Testis (tissue), 2 donors: ENCODE measurements at regions not wholly inside any gene's neighbourhood (a gene's known extent, or its start where the extent isn't known, plus 50 kb on each side); places are given as distances from the start of the nearest gene placed in this dataset.

ENCODE experiments used
- DNase-seq: peaks from one replicate; pipeline ENCODE4 v3.0.0-alpha.2; 2019
- H3K27ac ChIP-seq, 2 donors: fragments of 200-600 bp; sonication (generic); one replicate each; pipeline ENCODE4 v1.5.1; 2019
- H3K27me3 ChIP-seq: fragments of 200-600 bp; sonication (generic); one replicate; pipeline ENCODE4 v1.5.1; 2019
- H3K36me3 ChIP-seq: fragments of 200-600 bp; sonication (generic); one replicate; pipeline ENCODE4 v1.5.1; 2017; ENCODE audit warnings: low read depth; ENCODE audit errors: missing control alignments
- H3K4me1 ChIP-seq: fragments of 200-600 bp; sonication (generic); one replicate; pipeline ENCODE4 v1.5.1; 2019
- H3K4me3 ChIP-seq, 2 donors: fragments of 200-600 bp; sonication (generic); one replicate each; pipeline ENCODE4 v1.5.1; 2017 to 2019
- H3K9me3 ChIP-seq: fragments of 200-600 bp; sonication (generic); one replicate; pipeline ENCODE4 v1.5.1; 2017
- POLR2A ChIP-seq: fragments of 450-650 bp; IDR thresholded peaks from one replicate; pipeline ENCODE4 v1.6.1; 2017; ENCODE audit warnings: antibody characterized with exemption, mild to moderate bottlenecking, moderate library complexity
- WGBS, 2 donors: methylation state at CpG; one replicate each; pipeline ENCODE4 v1.1.5; 2018; 5-methylcytosine and 5-hydroxymethylcytosine counted together
- intact Hi-C: fragments of 100-400 bp; cut with DNase I; formaldehyde crosslinking; loops from one replicate; pipeline ENCODE4 v1.15.1; 2023; ENCODE audit warnings: low total_unique reads
- TF ChIP-seq, protein P1 (sequence below), 3 experiments: fragments of 450-650 bp in 2 of 3; fragments of 200-600 bp in 1 of 3; sonication (generic) in 1 of 3; IDR thresholded peaks; one replicate each; pipeline ENCODE4 v1.5.1; 2016 to 2019; ENCODE audit warnings: antibody characterized with exemption in 3 of 3, mild to moderate bottlenecking in 2 of 3, moderate library complexity in 1 of 3

DNA sequence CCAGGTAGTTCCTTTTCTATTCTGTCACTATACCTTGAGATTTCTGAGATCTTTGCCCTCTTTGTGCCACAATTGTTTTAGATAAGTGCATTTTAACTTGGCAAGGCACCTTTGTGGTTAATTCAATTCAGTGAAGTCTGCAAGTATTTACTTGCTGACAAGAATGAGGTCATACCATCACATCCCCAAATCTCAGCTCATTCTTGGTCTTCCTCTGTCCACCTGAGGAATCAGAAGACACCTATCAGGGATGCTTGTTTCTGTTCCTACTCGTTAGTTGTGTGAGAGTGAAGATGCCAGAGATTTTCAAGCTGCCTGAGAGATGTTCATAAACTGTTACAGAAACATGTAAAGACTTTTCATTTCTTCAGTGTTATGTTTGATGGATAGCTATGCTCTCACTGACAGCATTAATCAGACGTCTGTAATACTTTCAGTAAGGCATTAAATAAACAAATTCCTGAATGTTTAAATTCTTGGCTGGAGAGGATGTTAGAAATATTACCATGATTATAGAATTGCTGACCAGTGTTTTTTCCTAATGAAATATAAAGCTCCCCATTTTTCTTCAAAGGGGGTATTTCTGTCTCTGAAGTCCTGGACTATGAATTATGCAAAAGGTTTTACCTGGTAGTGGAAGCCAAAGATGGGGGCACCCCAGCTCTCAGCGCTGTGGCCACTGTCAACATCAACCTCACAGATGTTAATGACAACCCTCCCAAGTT, 135.0 kb upstream of the MTNR1B start:
- Histone ChIP-seq H3K27me3 (no peaks in the 10 kb centered on the region), H3K9me3 (no peaks in the 10 kb centered on the region), H3K4me3 (no peak overlapping the region), H3K4me1 (no peaks in the 10 kb centered on the region), H3K36me3 (no peaks in the 10 kb centered on the region), H3K27ac (no peak overlapping the region)
- 82% methylated on average over 3 of the region's 3 CpGs for WGBS, 2 donors
- no peak for TF ChIP-seq POLR2A
- TF ChIP-seq, protein P1, sequence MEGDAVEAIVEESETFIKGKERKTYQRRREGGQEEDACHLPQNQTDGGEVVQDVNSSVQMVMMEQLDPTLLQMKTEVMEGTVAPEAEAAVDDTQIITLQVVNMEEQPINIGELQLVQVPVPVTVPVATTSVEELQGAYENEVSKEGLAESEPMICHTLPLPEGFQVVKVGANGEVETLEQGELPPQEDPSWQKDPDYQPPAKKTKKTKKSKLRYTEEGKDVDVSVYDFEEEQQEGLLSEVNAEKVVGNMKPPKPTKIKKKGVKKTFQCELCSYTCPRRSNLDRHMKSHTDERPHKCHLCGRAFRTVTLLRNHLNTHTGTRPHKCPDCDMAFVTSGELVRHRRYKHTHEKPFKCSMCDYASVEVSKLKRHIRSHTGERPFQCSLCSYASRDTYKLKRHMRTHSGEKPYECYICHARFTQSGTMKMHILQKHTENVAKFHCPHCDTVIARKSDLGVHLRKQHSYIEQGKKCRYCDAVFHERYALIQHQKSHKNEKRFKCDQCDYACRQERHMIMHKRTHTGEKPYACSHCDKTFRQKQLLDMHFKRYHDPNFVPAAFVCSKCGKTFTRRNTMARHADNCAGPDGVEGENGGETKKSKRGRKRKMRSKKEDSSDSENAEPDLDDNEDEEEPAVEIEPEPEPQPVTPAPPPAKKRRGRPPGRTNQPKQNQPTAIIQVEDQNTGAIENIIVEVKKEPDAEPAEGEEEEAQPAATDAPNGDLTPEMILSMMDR (IDR thresholded peaks at IDR 0.05), result no peak
- intact Hi-C loops, result no loop called here
- no peak for DNase-seq

DNA sequence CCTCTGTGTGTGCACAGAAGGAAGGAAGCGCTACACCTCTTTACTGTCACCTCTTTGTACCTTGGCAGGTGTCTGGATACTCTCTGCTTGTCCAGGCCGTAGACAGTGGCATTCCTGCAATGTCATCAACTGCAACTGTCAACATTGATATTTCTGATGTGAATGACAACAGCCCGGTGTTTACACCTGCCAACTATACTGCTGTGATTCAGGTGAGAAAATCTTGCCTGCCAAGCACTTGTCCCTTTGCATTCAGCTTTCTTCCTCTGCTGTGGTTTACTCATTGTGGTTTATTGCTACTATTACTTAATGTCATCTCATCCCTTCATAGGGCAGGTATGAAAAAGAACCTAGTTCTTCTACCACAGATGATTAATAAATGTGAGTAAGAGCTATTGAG, 131.9 kb upstream of the MTNR1B start:
- WGBS, 2 donors, result 89 to 90% methylated on average over 3 of the region's 3 CpGs
- H3K9me3 ChIP-seq, result no peaks in the 10 kb centered on the region
- no peak overlapping the region for H3K4me3 ChIP-seq
- no peak overlapping the region for H3K27ac ChIP-seq
- intact Hi-C loops, result no loop called here
- no peaks in the 10 kb centered on the region for H3K36me3 ChIP-seq
- no peak for DNase-seq
- no peaks in the 10 kb centered on the region for H3K4me1 ChIP-seq
- H3K27me3 ChIP-seq, result no peaks in the 10 kb centered on the region
- no peak for TF ChIP-seq POLR2A
- TF ChIP-seq, protein P1 (IDR thresholded peaks at IDR 0.05), result no peak

DNA sequence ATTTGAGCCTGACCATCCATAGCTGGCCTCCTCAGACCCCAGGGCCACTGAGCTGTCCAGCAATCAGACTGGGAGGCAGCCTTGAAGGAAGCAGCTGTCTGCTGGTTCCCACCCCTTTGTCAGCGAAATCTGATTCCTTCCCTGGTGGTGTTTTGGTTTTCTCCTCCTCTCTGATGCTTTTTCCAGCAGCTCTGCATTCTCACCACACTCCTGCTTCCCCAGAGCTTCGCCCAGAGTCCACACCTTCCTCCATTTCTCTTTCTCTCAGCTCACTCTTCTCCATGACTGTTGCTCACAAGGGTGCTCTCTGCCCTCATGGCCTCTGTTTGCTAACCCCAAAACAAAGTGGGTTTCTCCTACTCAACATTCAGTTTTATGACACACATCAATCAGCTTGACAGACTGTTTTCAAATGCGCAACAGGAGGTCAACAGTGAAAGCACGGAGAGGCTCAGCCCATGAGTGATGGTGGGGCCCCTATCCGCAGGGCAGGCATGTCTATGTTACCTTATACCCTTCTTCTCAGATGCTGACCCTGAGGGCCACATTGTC, 130.6 kb upstream of the MTNR1B start:
- Histone ChIP-seq H3K36me3 (no peaks in the 10 kb centered on the region), H3K27me3 (no peaks in the 10 kb centered on the region), H3K4me1 (no peaks in the 10 kb centered on the region), H3K4me3 (no peak overlapping the region), H3K9me3 (no peaks in the 10 kb centered on the region), H3K27ac (no peak overlapping the region)
- TF ChIP-seq, protein P1 (IDR thresholded peaks at IDR 0.05), result no peak
- no peak for TF ChIP-seq POLR2A
- intact Hi-C loops, result no loop called here
- no peak for DNase-seq
- WGBS, 2 donors, result 70 to 89% methylated on average over 5 of the region's 5 CpGs

DNA sequence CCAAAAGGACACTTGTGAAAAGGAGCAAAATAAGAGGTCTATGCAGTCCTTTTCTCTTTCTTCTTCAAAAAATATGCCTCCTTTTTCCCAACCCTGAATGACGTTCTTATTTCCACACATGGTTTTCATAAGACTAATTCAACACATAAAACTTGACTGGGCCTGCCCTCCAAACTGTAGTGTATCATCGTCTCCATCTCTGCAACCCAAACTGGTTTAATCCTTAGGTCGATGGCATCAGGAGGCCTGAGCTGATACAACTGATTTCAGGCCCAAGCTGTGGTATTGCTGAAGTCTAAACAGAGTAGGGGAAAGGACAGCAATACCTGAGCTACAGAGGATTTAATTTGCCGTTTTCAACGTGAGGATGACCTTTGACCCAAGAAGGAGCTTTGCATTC, 130.0 kb upstream of the MTNR1B start:
- no peaks in the 10 kb centered on the region for H3K9me3 ChIP-seq
- 76 to 79% methylated on average over 5 of the region's 5 CpGs for WGBS, 2 donors
- H3K4me1 ChIP-seq, result no peaks in the 10 kb centered on the region
- H3K27ac ChIP-seq, result no peak overlapping the region
- no peaks in the 10 kb centered on the region for H3K36me3 ChIP-seq
- no peaks in the 10 kb centered on the region for H3K27me3 ChIP-seq
- DNase-seq, result no peak
- no peak overlapping the region for H3K4me3 ChIP-seq
- intact Hi-C loops, result no loop called here
- no peak for TF ChIP-seq POLR2A
- TF ChIP-seq, protein P1 (IDR thresholded peaks at IDR 0.05), result no peak

DNA sequence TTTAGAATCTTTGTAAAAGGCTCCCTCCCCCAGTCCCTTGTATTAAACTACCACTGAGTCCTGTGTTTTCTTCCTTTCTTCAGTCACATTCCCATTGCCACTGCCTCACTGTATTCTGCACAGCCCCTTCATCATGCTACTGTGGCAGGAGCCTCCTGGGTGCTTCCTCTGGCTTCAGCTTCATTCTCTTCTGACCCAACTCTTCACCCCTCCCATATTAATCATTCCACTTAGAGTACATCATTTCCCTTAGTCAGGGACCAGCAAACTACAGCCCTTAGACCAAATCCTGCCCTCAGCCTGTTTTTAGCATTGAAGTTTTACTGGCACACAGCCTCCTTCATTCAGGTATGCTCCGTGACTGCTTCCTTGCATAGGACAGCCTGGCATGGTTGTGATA, 127.7 kb upstream of the MTNR1B start:
- TF ChIP-seq, protein P1 (IDR thresholded peaks at IDR 0.05), result no peak
- TF ChIP-seq POLR2A, result no peak
- Histone ChIP-seq H3K9me3 (no peaks in the 10 kb centered on the region), H3K36me3 (no peaks in the 10 kb centered on the region), H3K27ac (no peak overlapping the region), H3K4me1 (no peaks in the 10 kb centered on the region), H3K27me3 (no peaks in the 10 kb centered on the region), H3K4me3 (no peak overlapping the region)
- DNase-seq, result no peak
- WGBS, 2 donors, result 91 to 100% methylated on average over 1 of the region's 1 CpG
- intact Hi-C loops, result no loop called here
